T47D (cell line): ENCODE measurements at regions not wholly inside any gene's neighbourhood (a gene's known extent, or its start where the extent isn't known, plus 50 kb on each side); places are given as distances from the start of the nearest gene placed in this dataset.

Source experiments
- DNase-seq, 2 experiments: peaks; one replicate each; pipeline versions ENCODE4 v3.0.0 to v3.0.0-alpha.2; 2011 to 2012; ENCODE audit warnings: low read depth in 1 of 2, low spot score in 1 of 2
- JUND ChIP-seq: IDR thresholded peaks from 2 replicates; pipeline ENCODE4 v1.6.1; 2012; ENCODE audit warnings: low read depth
- in situ Hi-C: cut with HindIII; loops from 2 replicates; pipeline ENCODE4 v1.10.0; 2016; ENCODE audit warnings: low sequenced_read_pairs, low pct_unique_long_range_greater_than_20kb

DNA sequence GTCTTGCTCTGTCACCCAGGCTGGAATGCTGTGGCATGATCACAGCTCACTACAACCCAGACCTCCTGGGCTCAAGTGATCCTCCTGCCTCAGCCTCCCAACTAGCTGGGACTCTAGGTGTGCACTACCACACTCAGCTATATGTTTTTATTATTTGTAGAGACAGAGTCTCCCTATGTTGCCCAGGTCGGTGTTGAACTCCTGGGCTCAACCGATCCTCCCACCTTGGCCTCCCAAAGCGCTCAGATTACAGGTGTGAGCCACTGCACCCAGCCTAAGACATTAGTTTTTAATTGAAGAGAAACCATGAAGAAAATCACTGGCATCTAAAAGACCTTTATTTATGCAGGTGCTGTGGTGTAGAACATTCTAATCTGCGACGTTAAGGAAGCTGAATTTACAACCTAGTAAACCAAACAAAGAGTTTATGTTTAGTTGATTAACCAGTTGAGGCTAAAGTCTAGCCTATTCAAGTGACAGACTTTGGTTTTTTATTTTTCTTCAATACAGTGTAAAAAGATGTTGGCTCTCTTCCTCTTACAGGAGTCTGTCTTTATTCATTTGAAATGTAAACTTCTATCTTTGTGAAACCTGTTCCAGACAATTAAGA, 52.5 kb upstream of the NBL1 start:
- DNase-seq, result peak in 1 of 2 experiments; percentile 43
- in situ Hi-C loops, result no loop called here
- TF ChIP-seq JUND, result no peak

DNA sequence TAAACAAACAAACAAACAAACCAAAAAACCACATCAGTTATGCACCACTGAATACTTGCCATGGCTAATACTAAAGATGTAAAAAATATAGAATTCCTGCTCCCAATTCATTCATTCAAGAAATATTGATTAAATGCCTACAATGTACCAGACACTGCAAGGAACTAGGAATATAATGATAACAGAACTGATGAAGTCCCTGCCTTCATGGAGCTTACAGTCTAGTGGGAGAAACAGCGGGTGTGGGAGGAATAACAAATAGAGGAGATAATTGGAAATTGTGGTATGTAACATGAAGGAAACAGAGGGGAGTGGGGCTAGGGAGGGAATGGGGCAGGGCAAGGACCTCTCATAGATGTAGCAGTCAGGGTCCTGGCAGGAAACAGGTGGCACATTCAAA, 58.6 kb upstream of the NBL1 start:
- in situ Hi-C loops, result no loop called here
- DNase-seq, result no peak
- TF ChIP-seq JUND, result no peak

DNA sequence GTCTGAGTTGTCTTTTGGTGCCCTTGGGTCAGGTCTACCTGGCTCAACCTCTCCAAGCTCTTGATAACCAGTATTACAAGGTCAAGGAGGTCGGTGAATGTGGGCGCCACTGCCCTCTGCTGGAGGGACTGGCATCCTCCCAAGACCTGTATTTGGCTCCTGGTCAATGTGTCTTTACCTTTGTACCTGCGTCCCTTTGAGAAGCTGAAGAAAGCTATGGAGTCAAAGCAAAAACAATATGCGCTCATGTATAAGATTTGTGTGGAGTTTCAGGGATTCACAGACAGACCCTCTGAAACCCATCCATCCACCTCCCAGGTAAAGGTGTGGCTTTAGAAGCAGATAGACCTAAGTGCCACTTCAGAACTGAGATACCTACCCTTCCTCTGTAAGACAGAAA, 61.8 kb upstream of the NBL1 start:
- DNase-seq, result peak in 1 of 2 experiments; percentile 24
- in situ Hi-C loops, result no loop called here
- TF ChIP-seq JUND, result no peak

DNA sequence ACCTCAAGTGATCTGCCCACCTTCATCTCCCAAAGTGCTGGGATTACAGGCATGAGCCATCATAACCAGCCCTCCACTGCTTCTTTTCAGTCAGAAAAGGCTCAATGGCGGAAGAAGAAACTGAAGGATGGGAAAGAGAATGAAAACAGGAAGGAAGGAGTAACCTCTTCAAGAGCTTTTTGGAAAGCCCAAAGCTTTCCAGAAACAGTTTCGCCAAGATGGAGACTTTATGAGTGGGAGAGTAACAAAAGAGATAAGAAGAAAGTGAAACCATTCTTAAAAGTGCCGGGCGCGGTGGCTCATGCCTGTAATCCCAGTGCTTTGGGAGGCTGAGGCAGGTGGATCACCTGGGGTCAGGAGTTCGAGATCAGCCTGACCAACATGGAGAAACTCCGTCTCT, 62.7 kb upstream of the NBL1 start:
- in situ Hi-C loops, result no loop called here
- no peak for DNase-seq
- no peak for TF ChIP-seq JUND

DNA sequence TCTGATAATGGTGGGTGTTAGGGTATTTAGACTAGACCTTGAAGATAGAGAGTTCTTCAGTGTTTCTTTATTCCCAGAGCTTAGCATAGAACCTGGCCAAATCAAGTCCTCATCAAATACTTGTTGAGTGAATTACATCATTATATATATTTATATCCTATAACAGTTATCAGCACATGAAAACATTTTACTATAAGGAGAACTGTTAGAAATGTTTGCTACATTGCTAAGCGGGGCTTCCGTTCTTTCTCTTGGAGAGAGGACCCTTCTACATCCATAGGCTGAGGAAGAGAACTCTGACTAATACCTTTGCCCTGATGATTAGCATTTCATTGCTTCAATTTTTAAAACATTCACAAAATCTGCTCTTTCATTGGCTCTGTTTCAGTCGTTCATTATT, 66.5 kb upstream of the NBL1 start:
- in situ Hi-C loops, result no loop called here
- TF ChIP-seq JUND, result no peak
- DNase-seq, result no peak

DNA sequence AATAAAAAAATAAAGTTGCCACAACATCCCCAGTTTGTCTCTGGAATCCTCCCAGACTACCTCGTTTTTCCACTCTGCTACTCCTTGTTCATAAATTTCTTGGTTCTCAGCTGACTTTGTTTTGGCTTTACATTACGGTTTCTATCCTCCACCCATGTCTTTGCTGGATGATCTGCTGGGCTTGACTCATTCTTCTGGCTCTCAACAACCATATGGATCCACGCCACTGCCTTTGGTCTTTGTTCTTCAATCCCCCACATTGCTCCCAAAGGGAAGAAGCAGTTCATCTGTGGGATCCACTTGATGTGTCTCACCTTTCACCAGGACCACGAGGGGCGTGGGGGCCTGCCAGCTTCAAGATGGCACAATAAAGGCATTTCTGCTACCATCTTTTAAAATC, 67.1 kb upstream of the NBL1 start:
- in situ Hi-C loops, result no loop called here
- TF ChIP-seq JUND, result no peak
- DNase-seq, result no peak

DNA sequence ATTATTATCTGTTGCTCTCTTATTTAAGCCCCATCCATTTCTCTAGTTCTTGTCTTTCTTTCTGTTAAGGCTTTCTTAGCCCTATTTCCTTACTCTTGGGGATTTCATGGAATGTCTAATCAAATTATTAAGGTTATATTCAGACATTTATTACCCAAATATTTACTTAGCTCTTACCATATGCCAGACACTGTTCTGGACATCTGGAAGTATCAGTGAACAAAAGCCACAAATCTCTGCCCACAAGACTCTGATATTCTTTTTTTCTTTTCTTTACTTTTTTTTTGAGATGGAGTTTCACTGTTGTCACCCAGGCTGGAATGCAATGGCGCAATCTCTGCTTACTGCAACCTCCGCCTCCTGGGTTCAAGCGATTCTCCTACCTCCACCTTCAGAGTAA, 74.3 kb upstream of the NBL1 start:
- in situ Hi-C loops, result no loop called here
- no peak for TF ChIP-seq JUND
- DNase-seq, result no peak

DNA sequence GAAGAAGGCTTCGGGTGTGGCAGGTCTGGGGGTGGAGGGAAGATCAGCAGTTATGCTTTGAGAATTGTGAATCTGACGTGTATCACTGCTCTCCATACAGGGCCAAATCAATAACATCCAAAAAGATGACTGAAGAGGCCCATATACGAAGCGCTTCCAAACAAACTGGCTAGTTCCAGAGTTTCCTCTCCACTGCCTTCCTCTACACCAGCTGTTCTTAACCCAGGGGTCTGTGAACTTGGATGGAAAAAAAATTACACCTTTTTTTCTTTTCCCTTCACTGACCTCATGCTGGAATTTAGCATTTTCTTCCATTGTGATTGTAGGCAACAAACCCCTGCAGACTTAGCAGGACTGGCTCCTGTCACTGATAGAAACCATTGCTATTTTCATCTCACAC, 77.1 kb upstream of the NBL1 start:
- no peak for DNase-seq
- in situ Hi-C loops, result no loop called here
- no peak for TF ChIP-seq JUND

DNA sequence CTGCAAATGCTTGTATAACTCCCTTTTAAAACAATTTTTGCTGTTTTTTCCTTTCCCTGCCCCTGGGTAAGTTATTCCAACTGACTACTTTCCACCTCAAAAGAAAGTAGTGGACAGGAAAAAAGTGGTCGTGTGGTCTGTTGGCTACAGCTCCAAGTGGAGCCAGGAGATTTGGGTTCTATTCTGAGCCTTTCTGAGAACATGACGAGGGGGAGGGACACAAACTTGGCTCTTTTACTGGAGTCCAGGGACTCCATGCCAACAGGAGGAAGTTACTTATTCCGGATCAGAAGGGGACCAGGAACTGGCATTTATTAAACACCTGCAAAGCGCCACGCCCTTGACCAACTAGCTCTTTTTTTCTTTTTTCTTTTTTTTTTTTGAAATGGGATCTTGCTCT, 79.0 kb upstream of the CAPZB start:
- no peak for DNase-seq
- no peak for TF ChIP-seq JUND
- in situ Hi-C loops, result no loop called here

DNA sequence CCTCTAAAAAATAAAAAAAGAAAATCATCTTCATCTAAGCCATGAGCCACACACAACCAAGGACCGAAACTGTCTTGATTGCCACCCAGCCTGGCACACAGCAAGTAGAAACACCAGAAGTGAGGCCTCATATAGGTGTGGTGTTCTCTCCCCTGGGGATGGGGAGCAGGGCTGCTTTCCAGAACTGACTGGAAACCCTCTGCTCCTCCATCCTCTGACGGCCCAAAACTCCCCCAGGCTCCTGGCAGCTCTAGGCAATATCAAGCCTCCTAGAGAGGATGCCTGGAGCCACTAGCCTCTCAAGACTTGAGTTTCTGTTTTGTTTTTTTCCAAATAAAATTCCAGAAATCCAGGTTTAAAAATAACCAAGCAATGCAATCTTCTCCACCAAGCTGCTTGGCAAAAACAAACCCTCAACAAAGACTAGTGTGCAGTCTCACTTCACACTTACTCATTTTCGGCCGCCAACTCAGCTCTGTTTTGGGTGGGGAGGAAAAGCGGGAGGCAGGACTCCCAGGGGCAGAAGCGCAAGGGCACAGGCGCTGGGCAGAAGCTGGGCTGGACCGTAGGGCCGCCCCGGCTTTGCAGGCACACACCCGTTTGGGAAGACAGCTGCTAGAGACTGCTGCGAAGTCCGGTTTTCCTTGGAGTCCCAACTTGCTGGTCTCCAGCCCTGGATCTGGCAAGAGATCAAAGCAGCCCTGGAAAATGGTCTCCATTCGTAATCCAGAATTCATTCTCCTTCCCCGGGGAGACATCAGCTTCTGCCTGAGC, 78.2 kb upstream of the CAPZB start:
- in situ Hi-C loops, result no loop called here
- no peak for DNase-seq
- TF ChIP-seq JUND, result no peak

DNA sequence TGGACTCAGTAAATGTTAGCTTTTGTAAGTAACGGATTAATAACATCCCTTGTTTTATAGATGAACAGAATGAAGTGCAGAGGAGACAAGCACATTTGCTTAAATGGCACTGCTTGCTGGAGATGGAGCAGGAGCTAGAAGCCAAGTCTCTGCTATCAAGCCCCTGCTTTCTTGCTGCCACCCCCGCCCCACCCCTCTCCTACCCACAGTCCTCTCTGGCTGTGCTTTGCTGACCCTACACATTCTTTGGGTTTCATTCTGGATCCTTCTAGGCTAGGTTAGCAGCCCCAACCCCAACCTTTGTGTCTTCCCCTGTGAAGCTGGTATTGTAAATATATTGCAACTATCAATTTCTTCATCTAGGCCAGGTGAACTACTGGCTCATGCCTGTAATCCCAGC, 77.5 kb upstream of the CAPZB start:
- DNase-seq, result no peak
- in situ Hi-C loops, result no loop called here
- TF ChIP-seq JUND, result no peak

DNA sequence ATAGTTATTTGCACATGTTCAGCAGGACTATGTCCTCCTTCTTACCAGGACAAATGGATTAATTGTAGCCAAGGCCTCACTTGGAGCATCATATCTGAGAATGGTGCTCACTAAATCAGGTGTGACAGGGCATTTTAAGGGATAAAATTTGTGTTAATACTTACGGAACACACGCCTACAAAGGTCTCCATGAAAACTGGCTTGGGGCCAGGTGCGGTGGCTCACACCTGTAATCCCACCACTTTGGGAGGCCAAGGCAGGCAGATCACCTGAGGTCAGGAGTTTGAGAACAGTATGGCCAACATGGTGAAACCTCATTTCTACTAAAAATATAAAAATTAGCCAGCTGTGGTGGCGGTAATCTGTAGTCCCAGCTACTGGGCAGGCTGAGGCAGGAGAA, 75.1 kb upstream of the CAPZB start:
- in situ Hi-C loops, result no loop called here
- no peak for TF ChIP-seq JUND
- no peak for DNase-seq

DNA sequence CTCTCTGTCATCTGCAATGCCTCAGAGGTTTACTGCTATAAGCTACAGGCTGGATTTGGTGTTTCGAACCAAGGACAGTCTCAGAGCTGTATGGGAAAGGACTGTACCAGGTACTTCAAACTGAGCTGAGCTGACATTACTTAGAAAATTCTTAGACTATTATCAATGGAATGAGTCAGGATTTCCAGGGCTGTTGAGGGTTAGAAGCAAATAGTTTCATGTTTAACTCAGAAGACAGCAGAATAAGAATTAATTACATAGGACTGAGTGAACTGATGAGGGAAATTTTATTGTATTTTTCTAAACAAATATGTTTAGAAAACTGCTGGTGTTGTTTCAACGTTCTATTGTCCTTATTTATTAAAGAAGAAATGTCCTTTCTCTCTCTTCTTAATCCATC, 74.3 kb upstream of the CAPZB start:
- in situ Hi-C loops, result no loop called here
- no peak for DNase-seq
- no peak for TF ChIP-seq JUND

DNA sequence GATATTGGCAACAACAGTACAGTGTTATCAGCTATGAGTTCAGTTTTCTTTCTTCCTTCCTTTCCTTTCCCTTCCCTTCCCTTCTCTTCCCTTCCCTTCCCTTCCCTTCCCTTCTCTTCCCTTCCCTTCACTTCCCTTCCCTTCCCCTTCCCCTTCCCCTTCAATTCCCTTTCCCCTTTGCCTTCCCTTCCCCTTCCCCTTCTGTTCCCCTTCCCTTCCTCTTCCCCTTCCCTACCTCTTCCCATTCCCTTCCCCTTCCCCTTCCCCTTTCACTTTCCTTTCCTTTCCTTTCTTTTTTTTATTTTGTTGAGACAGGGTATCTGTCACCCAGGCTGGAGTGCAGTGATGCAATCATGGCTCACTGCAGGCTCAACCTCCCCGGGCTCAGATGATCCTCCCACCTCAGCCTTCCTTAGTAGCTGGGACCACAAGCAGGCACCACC, 72.3 kb upstream of the CAPZB start:
- no peak for DNase-seq
- in situ Hi-C loops, result no loop called here
- TF ChIP-seq JUND, result no peak
